KMS-11 (cell line): ENCODE measurements at regions not wholly inside any gene's neighbourhood (a gene's known extent, or its start where the extent isn't known, plus 50 kb on each side); places are given as distances from the start of the nearest gene placed in this dataset.

Source experiments
- H2AFZ ChIP-seq: fragments of 200-600 bp; sonication (generic); 2 replicates; pipeline ENCODE4 v1.6.1; 2016; ENCODE audit warnings: antibody characterized with exemption, mixed run types, low read depth
- H3K27ac ChIP-seq: fragments of 200-600 bp; sonication (generic); 2 replicates; pipeline ENCODE4 v1.6.1; 2016; ENCODE audit warnings: mild to moderate bottlenecking, mixed run types
- H3K27me3 ChIP-seq: fragments of 200-600 bp; sonication (generic); 2 replicates; pipeline ENCODE4 v1.6.1; 2017; ENCODE audit warnings: mild to moderate bottlenecking, low read depth, mixed run types, moderate library complexity; ENCODE audit not compliant: insufficient read depth
- H3K36me3 ChIP-seq: fragments of 200-600 bp; sonication (generic); 2 replicates; pipeline ENCODE4 v1.6.1; 2017; ENCODE audit warnings: mild to moderate bottlenecking, mixed run types; ENCODE audit not compliant: insufficient read depth
- H3K4me1 ChIP-seq: fragments of 200-600 bp; sonication (generic); 2 replicates; pipeline ENCODE4 v1.6.1; 2016; ENCODE audit warnings: mild to moderate bottlenecking, low read depth, mixed run types; ENCODE audit not compliant: poor library complexity, severe bottlenecking
- H3K4me2 ChIP-seq: fragments of 200-600 bp; sonication (generic); 2 replicates; pipeline ENCODE4 v1.7.0; 2016; ENCODE audit warnings: mild to moderate bottlenecking, mixed run types
- H3K4me3 ChIP-seq: fragments of 200-600 bp; sonication (generic); IDR thresholded peaks from 2 replicates; pipeline ENCODE4 v1.6.1; 2017; ENCODE audit warnings: low read depth, low read length, mixed read lengths; ENCODE audit not compliant: insufficient read depth
- H3K79me2 ChIP-seq: fragments of 200-600 bp; sonication (generic); 2 replicates; pipeline ENCODE4 v1.6.1; 2016; ENCODE audit warnings: low read depth, mixed run types; ENCODE audit not compliant: insufficient read depth
- H3K9ac ChIP-seq: fragments of 200-600 bp; sonication (generic); 2 replicates; pipeline ENCODE4 v1.6.1; 2016; ENCODE audit warnings: mild to moderate bottlenecking, mixed run types
- H4K20me1 ChIP-seq: fragments of 200-600 bp; sonication (generic); 2 replicates; pipeline ENCODE4 v1.6.1; 2016; ENCODE audit warnings: mild to moderate bottlenecking, mixed run types; ENCODE audit not compliant: insufficient read depth
- CTCF ChIP-seq: fragments of 200-600 bp; sonication (generic); conservative IDR thresholded peaks from 2 replicates; pipeline ENCODE4 v1.6.1; 2017; ENCODE audit warnings: low read depth, mild to moderate bottlenecking, antibody characterized with exemption, low read length, moderate library complexity, mixed read lengths

GRCh38 chr7:25494896-25495295, 266.6 kb upstream of the NPVF start:
- TF ChIP-seq CTCF, result no peak
- H3K4me1 ChIP-seq, result no peaks in the 10 kb centered on the region
- H4K20me1 ChIP-seq, result no peaks in the 10 kb centered on the region
- H3K36me3 ChIP-seq, result no peaks in the 10 kb centered on the region
- no peak overlapping the region for H3K4me3 ChIP-seq
- no peaks in the 10 kb centered on the region for H3K27me3 ChIP-seq
- H2AFZ ChIP-seq, result no peak overlapping the region
- H3K4me2 ChIP-seq, result no peak overlapping the region
- H3K79me2 ChIP-seq, result no peaks in the 10 kb centered on the region
- no peak overlapping the region for H3K9ac ChIP-seq
- H3K27ac ChIP-seq, result no peak overlapping the region

GRCh38 chr7:25495342-25496250, 267.3 kb upstream of the NPVF start:
- H3K27me3 ChIP-seq, result no peaks in the 10 kb centered on the region
- H2AFZ ChIP-seq, result no peak overlapping the region
- H3K9ac ChIP-seq, result no peak overlapping the region
- H3K4me3 ChIP-seq, result no peak overlapping the region
- no peak overlapping the region for H3K4me2 ChIP-seq
- H3K36me3 ChIP-seq, result no peaks in the 10 kb centered on the region
- no peak overlapping the region for H3K27ac ChIP-seq
- no peaks in the 10 kb centered on the region for H3K4me1 ChIP-seq
- no peaks in the 10 kb centered on the region for H3K79me2 ChIP-seq
- no peaks in the 10 kb centered on the region for H4K20me1 ChIP-seq
- TF ChIP-seq CTCF, result no peak

GRCh38 chr7:25496476-25497368, 268.4 kb upstream of the NPVF start:
- no peak overlapping the region for H3K4me3 ChIP-seq
- no peak overlapping the region for H3K4me2 ChIP-seq
- TF ChIP-seq CTCF, result no peak
- no peaks in the 10 kb centered on the region for H3K27me3 ChIP-seq
- no peak overlapping the region for H2AFZ ChIP-seq
- no peak overlapping the region for H3K9ac ChIP-seq
- no peaks in the 10 kb centered on the region for H3K79me2 ChIP-seq
- no peaks in the 10 kb centered on the region for H3K36me3 ChIP-seq
- H3K27ac ChIP-seq, result no peak overlapping the region
- H3K4me1 ChIP-seq, result no peaks in the 10 kb centered on the region
- H4K20me1 ChIP-seq, result no peaks in the 10 kb centered on the region

GRCh38 chr7:25500393-25500921, 272.2 kb upstream of the NPVF start:
- Histone ChIP-seq H2AFZ (no peak overlapping the region), H3K9ac (no peak overlapping the region), H3K27ac (no peak overlapping the region), H3K4me3 (no peak overlapping the region), H3K79me2 (no peaks in the 10 kb centered on the region), H3K27me3 (no peaks in the 10 kb centered on the region), H3K4me1 (no peaks in the 10 kb centered on the region), H4K20me1 (no peaks in the 10 kb centered on the region), H3K36me3 (no peaks in the 10 kb centered on the region), H3K4me2 (no peak overlapping the region)
- TF ChIP-seq CTCF, result no peak
